Ovary (tissue), 7 donors: ENCODE measurements at regions not wholly inside any gene's neighbourhood (a gene's known extent, or its start where the extent isn't known, plus 50 kb on each side); places are given as distances from the start of the nearest gene placed in this dataset.

Experiments
- DNase-seq, 5 donors: peaks; one replicate each; pipeline ENCODE4 v3.0.0-alpha.2; 2019 to 2020
- H3K27ac ChIP-seq, 2 donors: fragments of 200-600 bp; one replicate each; pipeline versions ENCODE4 v1.5.1 to v1.8.0; 2019 to 2022
- H3K27me3 ChIP-seq: fragments of 200-600 bp; one replicate; pipeline ENCODE4 v1.8.0; 2022
- H3K36me3 ChIP-seq: fragments of 200-600 bp; sonication (generic); one replicate; pipeline ENCODE4 v1.5.1; 2019
- H3K4me1 ChIP-seq: one replicate; pipeline ENCODE4 v1.8.1; 2013; ENCODE audit warnings: mild to moderate bottlenecking, moderate library complexity; ENCODE audit not compliant: insufficient read depth
- H3K4me3 ChIP-seq: fragments of 200-600 bp; sonication (generic); one replicate; pipeline ENCODE4 v1.5.1; 2017
- H3K9me3 ChIP-seq, 2 donors: fragments of 200-600 bp in 1 of 2; sonication (generic) in 1 of 2; one replicate each; pipeline versions ENCODE4 v1.5.1 to v1.8.1; 2013 to 2019; ENCODE audit warnings: mild to moderate bottlenecking in 1 of 2, moderate library complexity in 1 of 2
- EP300 ChIP-seq: sonication (generic); formaldehyde crosslinking; IDR thresholded peaks from one replicate; pipeline ENCODE4 v1.6.1; 2017; ENCODE audit warnings: antibody characterized with exemption
- POLR2A ChIP-seq: fragments of 450-650 bp; IDR thresholded peaks from one replicate; pipeline ENCODE4 v1.6.1; 2017; ENCODE audit warnings: antibody characterized with exemption, mild to moderate bottlenecking, moderate library complexity
- WGBS, 3 donors: extraction: QIAGEN DNeasy Blood & Tissue Kit in 1 of 3; methylation state at CpG; one replicate each; pipeline versions ENCODE4 v1.1.5 to v1.1.7; 2013 to 2017; 5-methylcytosine and 5-hydroxymethylcytosine counted together
- intact Hi-C, 4 donors: fragments of 100-400 bp; cut with DNase I; formaldehyde crosslinking; loops; one replicate each; pipeline versions ENCODE4 v1.11.0 to v1.15.1; 2022 to 2023
- TF ChIP-seq, protein P1 (sequence below), 3 donors: fragments of 450-650 bp in 2 of 3; fragments of 200-600 bp in 1 of 3; IDR thresholded peaks; one replicate each; pipeline versions ENCODE4 v1.5.1 to v1.8.0; 2016 to 2022; ENCODE audit warnings: antibody characterized with exemption in 3 of 3, mild to moderate bottlenecking in 1 of 3
- donor health status: DM: no; HTN: no; CAD: no; lungs with moderate emphysema.
- donor health status: DM: no; HTN: no; CAD: no.
- donor health status: Bipolar disorder and iron deficiency.
- donor health status: DM: no; HTN: no; CAD: no.
- donor health status: DM: yes; HTN: yes; CAD: no.

GRCh38 chr22:19586922-19587684 is 62.9 kb upstream of the CLDN5 start:
- TF ChIP-seq, protein P1, sequence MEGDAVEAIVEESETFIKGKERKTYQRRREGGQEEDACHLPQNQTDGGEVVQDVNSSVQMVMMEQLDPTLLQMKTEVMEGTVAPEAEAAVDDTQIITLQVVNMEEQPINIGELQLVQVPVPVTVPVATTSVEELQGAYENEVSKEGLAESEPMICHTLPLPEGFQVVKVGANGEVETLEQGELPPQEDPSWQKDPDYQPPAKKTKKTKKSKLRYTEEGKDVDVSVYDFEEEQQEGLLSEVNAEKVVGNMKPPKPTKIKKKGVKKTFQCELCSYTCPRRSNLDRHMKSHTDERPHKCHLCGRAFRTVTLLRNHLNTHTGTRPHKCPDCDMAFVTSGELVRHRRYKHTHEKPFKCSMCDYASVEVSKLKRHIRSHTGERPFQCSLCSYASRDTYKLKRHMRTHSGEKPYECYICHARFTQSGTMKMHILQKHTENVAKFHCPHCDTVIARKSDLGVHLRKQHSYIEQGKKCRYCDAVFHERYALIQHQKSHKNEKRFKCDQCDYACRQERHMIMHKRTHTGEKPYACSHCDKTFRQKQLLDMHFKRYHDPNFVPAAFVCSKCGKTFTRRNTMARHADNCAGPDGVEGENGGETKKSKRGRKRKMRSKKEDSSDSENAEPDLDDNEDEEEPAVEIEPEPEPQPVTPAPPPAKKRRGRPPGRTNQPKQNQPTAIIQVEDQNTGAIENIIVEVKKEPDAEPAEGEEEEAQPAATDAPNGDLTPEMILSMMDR (IDR thresholded peaks at IDR 0.05) = no peak
- TF ChIP-seq POLR2A (no peak), EP300 (no peak)

DNA sequence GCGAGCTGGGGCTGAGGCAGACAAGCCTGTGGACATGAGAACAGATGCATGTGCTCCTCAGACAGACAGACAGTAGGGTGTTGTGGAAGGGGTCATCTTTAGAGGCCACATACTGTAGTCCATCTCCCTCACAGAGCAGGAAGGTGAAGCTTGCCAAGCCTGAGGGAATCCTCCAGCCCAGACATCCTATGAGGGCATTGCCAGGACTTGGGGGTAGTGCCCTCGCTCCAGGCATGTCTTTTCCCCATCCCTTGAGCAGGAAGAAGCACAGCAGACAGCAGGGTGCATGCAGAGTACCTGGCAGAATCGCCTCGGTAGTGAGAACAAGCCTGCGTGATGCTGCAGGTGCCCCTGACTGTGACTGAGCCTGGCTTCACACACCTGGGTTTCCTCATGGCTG is 66.5 kb upstream of the CLDN5 start:
- no peaks in the 10 kb centered on the region for H3K4me1 ChIP-seq
- H3K36me3 ChIP-seq = no peaks in the 10 kb centered on the region
- TF ChIP-seq EP300 (no peak), POLR2A (no peak)
- TF ChIP-seq, protein P1 (IDR thresholded peaks at IDR 0.05) = no peak
- 64 to 84% (median 76%) methylated on average over 5 of the region's 5 CpGs for WGBS, 3 donors
- no peak overlapping the region for H3K27ac ChIP-seq
- no peak for DNase-seq
- H3K4me3 ChIP-seq = no peak overlapping the region
- H3K9me3 ChIP-seq = no peaks in the 10 kb centered on the region
- intact Hi-C loops = loop anchor here in 1 of 4 donors (10.0 kb wide), 1 partner anchor 56 kb away; no protein-coding TSS in a partner anchor
- H3K27me3 ChIP-seq = no peaks in the 10 kb centered on the region

More at GRCh38 chr22:19586922-19587684, 62.9 kb upstream of the CLDN5 start:
- no peak for DNase-seq
- no peaks in the 10 kb centered on the region for H3K4me1 ChIP-seq
- no peaks in the 10 kb centered on the region for H3K27me3 ChIP-seq
- H3K9me3 ChIP-seq = no peaks in the 10 kb centered on the region
- no peak overlapping the region for H3K4me3 ChIP-seq
- no peak overlapping the region for H3K27ac ChIP-seq
- intact Hi-C loops = no loop called here
- 74 to 78% (median 75%) methylated on average over 11 of the region's 11 CpGs for WGBS, 3 donors
- no peaks in the 10 kb centered on the region for H3K36me3 ChIP-seq

DNA sequence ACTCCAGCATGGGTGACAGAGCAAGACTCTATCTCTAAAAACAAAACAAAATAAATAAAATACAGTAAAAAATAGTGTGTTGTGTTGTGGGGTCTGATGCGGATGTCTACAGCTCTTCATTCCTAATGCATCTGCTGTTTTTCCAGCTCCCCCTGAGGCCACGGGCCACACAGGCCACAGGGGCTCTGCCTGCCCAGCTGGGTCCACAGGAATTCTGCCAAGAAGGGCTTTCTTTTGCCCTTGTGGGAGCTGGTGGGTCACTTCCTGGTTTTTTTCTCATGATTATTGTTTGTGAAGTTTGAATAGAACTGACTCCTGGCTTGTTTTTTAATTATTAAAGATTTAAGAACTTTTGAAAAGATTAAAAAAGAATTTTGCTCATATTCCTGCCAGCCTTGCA is 67.4 kb upstream of the CLDN5 start:
- H3K4me1 ChIP-seq = no peaks in the 10 kb centered on the region
- TF ChIP-seq, protein P1 (IDR thresholded peaks at IDR 0.05) = no peak
- TF ChIP-seq EP300 (no peak), POLR2A (no peak)
- intact Hi-C loops = loop anchor here in 1 of 4 donors (10.0 kb wide), 1 partner anchor 57 kb away; no protein-coding TSS in a partner anchor
- no peaks in the 10 kb centered on the region for H3K9me3 ChIP-seq
- no peaks in the 10 kb centered on the region for H3K27me3 ChIP-seq
- H3K36me3 ChIP-seq = no peaks in the 10 kb centered on the region
- DNase-seq = no peak
- no peak overlapping the region for H3K27ac ChIP-seq
- 6 to 20% (median 7%) methylated on average over 2 of the region's 2 CpGs for WGBS, 3 donors
- no peak overlapping the region for H3K4me3 ChIP-seq

GRCh38 chr22:19592464-19592863 is 68.3 kb upstream of the CLDN5 start:
- WGBS, 3 donors = 82 to 90% (median 84%) methylated on average over 4 of the region's 4 CpGs
- H3K4me1 ChIP-seq = no peaks in the 10 kb centered on the region
- no peak overlapping the region for H3K4me3 ChIP-seq
- TF ChIP-seq, protein P1 (IDR thresholded peaks at IDR 0.05) = no peak
- TF ChIP-seq POLR2A (no peak), EP300 (no peak)
- intact Hi-C loops = loop anchor here in 1 of 4 donors (10.0 kb wide), 1 partner anchor 58 kb away; no protein-coding TSS in a partner anchor
- no peak for DNase-seq
- no peaks in the 10 kb centered on the region for H3K9me3 ChIP-seq
- no peaks in the 10 kb centered on the region for H3K27me3 ChIP-seq
- H3K36me3 ChIP-seq = no peaks in the 10 kb centered on the region
- H3K27ac ChIP-seq = no peak overlapping the region
